Psoas muscle (tissue), 7 donors: ENCODE measurements at regions not wholly inside any gene's neighbourhood (a gene's known extent, or its start where the extent isn't known, plus 50 kb on each side); places are given as distances from the start of the nearest gene placed in this dataset.

Experiments
- ATAC-seq, 4 donors: fragments of 200-7000 bp; cut with Tn5 transposase; one replicate each; pipeline ENCODE4 v1.9.1; 2020; ENCODE audit warnings: moderate library complexity in 3 of 4, mild to moderate bottlenecking in 2 of 4
- DNase-seq, 2 donors: peaks; one replicate each; pipeline ENCODE4 v3.0.0-alpha.2; 2020
- H3K27ac ChIP-seq: fragments of 200-600 bp; one replicate; pipeline ENCODE4 v1.8.0; 2022
- H3K27me3 ChIP-seq, 3 donors: fragments of 200-600 bp in 1 of 3; one replicate each; pipeline versions ENCODE4 v1.6.1 to v1.8.0; 2013 to 2022; ENCODE audit warnings: low read length in 2 of 3, mild to moderate bottlenecking in 2 of 3, moderate library complexity in 1 of 3; ENCODE audit not compliant: insufficient read depth in 3 of 3
- H3K36me3 ChIP-seq, 2 donors: fragments of 200-600 bp in 1 of 2; one replicate each; pipeline versions ENCODE4 v1.6.1 to v1.8.0; 2013 to 2022; ENCODE audit warnings: low read depth in 1 of 2, mild to moderate bottlenecking in 1 of 2, moderate library complexity in 1 of 2; ENCODE audit not compliant: insufficient read depth in 1 of 2
- H3K4me1 ChIP-seq: fragments of 200-600 bp; one replicate; pipeline ENCODE4 v1.8.0; 2022
- H3K4me3 ChIP-seq: fragments of 200-600 bp; one replicate; pipeline ENCODE4 v1.8.0; 2022; ENCODE audit warnings: mild to moderate bottlenecking
- H3K9me3 ChIP-seq: fragments of 200-600 bp; one replicate; pipeline ENCODE4 v1.8.0; 2022
- CTCF ChIP-seq: fragments of 200-600 bp; IDR thresholded peaks from one replicate; pipeline ENCODE4 v1.8.0; 2022; ENCODE audit warnings: antibody characterized with exemption
- WGBS, 3 donors: extraction: QIAGEN DNeasy Blood & Tissue Kit; methylation state at CpG; one replicate each; pipeline versions ENCODE4 v1.1.6 to v1.1.7; 2013; 5-methylcytosine and 5-hydroxymethylcytosine counted together
- intact Hi-C, 2 donors: fragments of 100-400 bp; cut with DNase I; formaldehyde crosslinking; loops; one replicate each; pipeline versions ENCODE4 v1.11.0 to v1.14.2; 2022
- donor health status: healthy with polysubstance abuse.
- donor health status: DM: no; HTN: no; CAD: no; lungs with moderate emphysema.
- donor health status: Bipolar disorder and iron deficiency.
- donor health status: healthy.
- donor health status: DM: yes; HTN: yes; CAD: no.
- donor health status: DM: no; HTN: no; CAD: no.
- donor health status: DM: yes; HTN: yes; CAD: no.

- WGBS, 3 donors, result 78 to 92% (median 86%) methylated on average over 1 of the region's 1 CpG
- Histone ChIP-seq H3K36me3 (no peaks in the 10 kb centered on the region), H3K27ac (no peak overlapping the region), H3K4me1 (no peaks in the 10 kb centered on the region), H3K27me3 (peaks cover 0 to 2% (median 2%) of the 10 kb centered on the region in 3 donors), H3K9me3 (no peaks in the 10 kb centered on the region), H3K4me3 (no peak overlapping the region)
- DNase-seq (no peak), ATAC-seq (no peak)
- intact Hi-C loops, result no loop called here
- no peak for TF ChIP-seq CTCF
Measured at GRCh38 chr3:18501679-18502343, 76.7 kb upstream of the SATB1 start.

GRCh38 chr3:18500322-18500721 is 75.2 kb upstream of the SATB1 start:
- intact Hi-C loops, result no loop called here
- TF ChIP-seq CTCF, result no peak
- WGBS, 3 donors, result 71 to 77% (median 71%) methylated on average over 2 of the region's 2 CpGs
- Histone ChIP-seq H3K36me3 (no peaks in the 10 kb centered on the region), H3K27ac (no peak overlapping the region), H3K27me3 (peaks cover 0 to 2% (median 0%) of the 10 kb centered on the region in 3 donors), H3K9me3 (no peaks in the 10 kb centered on the region), H3K4me1 (no peaks in the 10 kb centered on the region), H3K4me3 (no peak overlapping the region)
- DNase-seq (no peak), ATAC-seq (no peak)

- WGBS, 3 donors, result 56 to 65% (median 62%) methylated on average over 3 of the region's 3 CpGs
- no peak for DNase-seq
- no peak for TF ChIP-seq CTCF
- Histone ChIP-seq H3K4me1 (no peaks in the 10 kb centered on the region), H3K36me3 (no peaks in the 10 kb centered on the region), H3K27me3 (peaks cover 0 to 5% (median 0%) of the 10 kb centered on the region in 3 donors), H3K27ac (no peak overlapping the region), H3K4me3 (no peak overlapping the region), H3K9me3 (no peaks in the 10 kb centered on the region)
- no peak for ATAC-seq
- intact Hi-C loops, result no loop called here
Measured at GRCh38 chr3:18499301-18499700, 74.2 kb upstream of the SATB1 start.

- intact Hi-C loops, result no loop called here
- no peak for TF ChIP-seq CTCF
- 82 to 87% (median 84%) methylated on average over 1 of the region's 1 CpG for WGBS, 3 donors
- Histone ChIP-seq H3K27me3 (peaks cover 0 to 5% (median 0%) of the 10 kb centered on the region in 3 donors), H3K27ac (no peak overlapping the region), H3K9me3 (no peaks in the 10 kb centered on the region), H3K36me3 (no peaks in the 10 kb centered on the region), H3K4me3 (no peak overlapping the region), H3K4me1 (no peaks in the 10 kb centered on the region)
- no peak for DNase-seq
- no peak for ATAC-seq
Measured at GRCh38 chr3:18494251-18494650, 69.1 kb upstream of the SATB1 start.

GRCh38 chr3:18489939-18490338 is 64.8 kb upstream of the SATB1 start:
- H3K36me3 ChIP-seq, result no peaks in the 10 kb centered on the region
- intact Hi-C loops, result no loop called here
- no peaks in the 10 kb centered on the region for H3K9me3 ChIP-seq
- no peak for TF ChIP-seq CTCF
- 90 to 91% (median 90%) methylated on average over 4 of the region's 4 CpGs for WGBS, 3 donors
- no peak overlapping the region for H3K4me3 ChIP-seq
- H3K27ac ChIP-seq, result no peak overlapping the region
- ATAC-seq, result no peak
- DNase-seq, result no peak
- no peaks in the 10 kb centered on the region for H3K4me1 ChIP-seq
- H3K27me3 ChIP-seq, result peaks cover 0 to 1% (median 0%) of the 10 kb centered on the region in 3 donors
